K562 (cell line): ENCODE measurements at regions not wholly inside any gene's neighbourhood (a gene's known extent, or its start where the extent isn't known, plus 50 kb on each side); places are given as distances from the start of the nearest gene placed in this dataset.

ENCODE experiments used
- ATAC-seq: fragments of 200-7000 bp; cut with Tn5 transposase; 3 replicates; pipeline ENCODE4 v1.9.1; 2020; ENCODE audit warnings: moderate library complexity
- BruUV-seq: library from RNA; stranded (reverse); fragments of 400-500 nt; replicated peaks from 2 replicates; lab custom pipeline; 2021; lab: Mats Ljungman, UMichigan
- CTCF ChIA-PET: fragments of 300-600 bp; formaldehyde crosslinking; extraction: SDS; loops from one replicate; lab custom pipeline; 2021; ENCODE audit warnings: low intra/inter-chr PET ratio; lab: Yijun Ruan, JAX
- POLR2A ChIA-PET: fragments of 300-600, 350-650 bp; sonication (Branson Sonifier 250); formaldehyde crosslinking; extraction: SDS; loops from one replicate; lab custom pipeline; 2021; ENCODE audit warnings: antibody characterized with exemption, inconsistent platforms; lab: Yijun Ruan, JAX
- DNase-seq, 4 experiments: peaks; one replicate each; pipeline versions ENCODE4 v3.0.0 to v3.0.0-alpha.2; 2011 to 2018; ENCODE audit warnings: low spot score in 3 of 4, mixed read lengths in 3 of 4; ENCODE audit errors: extremely low read depth in 1 of 4
- FAIRE-seq: peaks from 2 replicates; lab custom pipeline; 2011; peaks lifted over from hg19 to GRCh38; lab: Jason Lieb, UNC
- H2AFZ ChIP-seq: 2 replicates; pipeline ENCODE4 v1.6.0; 2011; ENCODE audit warnings: low read depth, low read length, control low read depth, inconsistent platforms
- H3K27ac ChIP-seq: fragments of 200-600 bp; 3 replicates; pipeline ENCODE4 v1.8.0; 2011; ENCODE audit warnings: low read depth, mild to moderate bottlenecking, control low read depth, inconsistent platforms, low read length, moderate library complexity, mixed read lengths; ENCODE audit errors: extremely low read depth
- H3K27me3 ChIP-seq, 2 experiments: fragments of 300-600 bp in 1 of 2; 2 replicates in 1 of 2; 3 replicates in 1 of 2; pipeline versions ENCODE4 v1.6.0 to v1.8.0; 2011; ENCODE audit warnings: inconsistent platforms in 2 of 2, low read length in 2 of 2, mild to moderate bottlenecking in 1 of 2, mixed read lengths in 1 of 2, moderate library complexity in 1 of 2; ENCODE audit not compliant: control insufficient read depth in 2 of 2, insufficient read depth in 2 of 2
- H3K36me3 ChIP-seq: fragments of 300-600 bp; 3 replicates; pipeline ENCODE4 v1.8.0; 2011; ENCODE audit warnings: mild to moderate bottlenecking, low read length, inconsistent platforms; ENCODE audit not compliant: control insufficient read depth, insufficient read depth
- H3K4me1 ChIP-seq, 2 experiments: fragments of 200-600 bp in 1 of 2; replicated peaks in 1 of 2; 2 replicates in 1 of 2; 3 replicates in 1 of 2; pipeline versions ENCODE4 v1.5.1 to v1.8.0; 2011; ENCODE audit warnings: inconsistent platforms in 2 of 2, low read length in 2 of 2, mild to moderate bottlenecking in 1 of 2, mixed read lengths in 1 of 2, moderate library complexity in 1 of 2; ENCODE audit not compliant: control insufficient read depth in 2 of 2, insufficient read depth in 2 of 2
- H3K4me2 ChIP-seq: 2 replicates; pipeline ENCODE4 v1.6.1; 2011; ENCODE audit warnings: low read length, control low read depth, inconsistent platforms, mixed read lengths; ENCODE audit not compliant: insufficient read depth
- H3K4me3 ChIP-seq: fragments of 200-600 bp; sonication (generic), shearing (Covaris generic); 2 replicates; pipeline ENCODE4 v1.5.1; 2016; ENCODE audit warnings: control low read depth, inconsistent platforms
- H3K79me2 ChIP-seq: fragments of 200-600 bp; 3 replicates; pipeline ENCODE4 v1.8.0; 2011; ENCODE audit warnings: low read length, inconsistent platforms; ENCODE audit not compliant: control insufficient read depth, insufficient read depth
- H3K9ac ChIP-seq, 2 experiments: 2 replicates each; pipeline versions ENCODE4 v1.6.0 to v1.6.1; 2011; ENCODE audit warnings: low read depth in 2 of 2, low read length in 2 of 2, control low read depth in 1 of 2, inconsistent platforms in 1 of 2, mild to moderate bottlenecking in 1 of 2, mixed read lengths in 1 of 2; ENCODE audit not compliant: insufficient read depth in 1 of 2
- H3K9me1 ChIP-seq: one replicate; pipeline ENCODE4 v1.6.0; 2011; ENCODE audit warnings: inconsistent platforms, mild to moderate bottlenecking, low read length, moderate library complexity; ENCODE audit not compliant: control insufficient read depth, insufficient read depth
- H3K9me3 ChIP-seq: replicated peaks from 2 replicates; pipeline ENCODE4 v1.5.1; 2011; ENCODE audit warnings: low read depth, low read length, inconsistent platforms; ENCODE audit not compliant: control insufficient read depth, insufficient read depth
- H4K20me1 ChIP-seq: replicated peaks from 2 replicates; pipeline ENCODE4 v1.6.1; 2011; ENCODE audit warnings: low read length, inconsistent platforms, mixed read lengths; ENCODE audit not compliant: control insufficient read depth, insufficient read depth
- ATF7 ChIP-seq: fragments of 450-650 bp; IDR thresholded peaks from 2 replicates; pipeline ENCODE4 v1.7.1; 2014; ENCODE audit warnings: mild to moderate bottlenecking, moderate library complexity
- CHD7 ChIP-seq: fragments of 200-600 bp; sonication (generic); IDR thresholded peaks from one replicate; pipeline ENCODE4 v1.6.1; 2012; ENCODE audit warnings: mild to moderate bottlenecking, low read depth, low read length, inconsistent platforms
- ERF ChIP-seq: fragments of 450-650 bp; formaldehyde crosslinking; IDR thresholded peaks from 2 replicates; pipeline ENCODE4 v1.4.0; 2020; ENCODE audit warnings: mild to moderate bottlenecking, mixed read lengths
- KLF1 ChIP-seq: fragments of 450-650 bp; IDR thresholded peaks from 2 replicates; pipeline ENCODE4 v1.6.1; 2016; ENCODE audit warnings: missing genetic modification characterization, missing compliant biosample characterization
- RBBP5 ChIP-seq: fragments of 200-600 bp; sonication (generic); IDR thresholded peaks from 2 replicates; pipeline ENCODE4 v1.6.1; 2012; ENCODE audit warnings: borderline replicate concordance, mild to moderate bottlenecking, low read length, control low read depth, inconsistent platforms; ENCODE audit not compliant: insufficient read depth, poor library complexity, severe bottlenecking
- SIX5 ChIP-seq, 2 experiments: IDR thresholded peaks; 2 replicates each; pipeline ENCODE4 v1.6.1; 2011; ENCODE audit warnings: low read length in 2 of 2, borderline replicate concordance in 1 of 2, low read depth in 1 of 2, mild to moderate bottlenecking in 1 of 2, moderate library complexity in 1 of 2; ENCODE audit not compliant: insufficient read depth in 1 of 2
- TEAD4 ChIP-seq, 2 experiments: sonication (generic) in 1 of 2; formaldehyde crosslinking in 1 of 2; IDR thresholded peaks; 2 replicates each; pipeline versions ENCODE4 v1.6.1 to v1.8.0; 2012 to 2022; ENCODE audit warnings: borderline replicate concordance in 1 of 2, inconsistent platforms in 1 of 2, low read length in 1 of 2, mild to moderate bottlenecking in 1 of 2, missing genetic modification reagents in 1 of 2
- TFE3 ChIP-seq: fragments of 450-650 bp; formaldehyde crosslinking; IDR thresholded peaks from 2 replicates; pipeline ENCODE4 v1.4.0; 2020; ENCODE audit warnings: mild to moderate bottlenecking, mixed read lengths
- ZNF76 ChIP-seq: fragments of 250-450 bp; sonication (Bioruptor Pico); IDR thresholded peaks from 2 replicates; pipeline ENCODE4 v1.4.0; 2020; ENCODE audit warnings: mild to moderate bottlenecking, moderate library complexity, borderline replicate concordance
- WGBS: fragments of 100-300 bp; shearing (Covaris generic); methylation state at CpG from one replicate; pipeline ENCODE4 v1.1.6; 2016; ENCODE audit warnings: low coverage, mixed read lengths; ENCODE audit not compliant: insufficient coverage; ENCODE audit errors: missing lambda C conversion rate; 5-methylcytosine and 5-hydroxymethylcytosine counted together
- in situ Hi-C: fragments of 300-500 bp; cut with MboI; formaldehyde crosslinking; loops from 4 replicates; pipeline ENCODE4 v1.15.0; 2018; ENCODE audit warnings: inconsistent platforms, mixed read lengths
- intact Hi-C: fragments of 100-400 bp; cut with micrococcal nuclease; formaldehyde crosslinking; loops from 2 replicates; pipeline ENCODE4 v1.14.2; 2022

- intact Hi-C loops (no loop called here), in situ Hi-C loops (no loop called here)
- no peak overlapping the region for H2AFZ ChIP-seq
- H3K36me3 ChIP-seq, result no peaks in the 10 kb centered on the region
- H3K9me3 ChIP-seq, result 0 out of 2 replicates have a peak, but pooled peaks cover 1% of the 10 kb centered on the region
- no peak overlapping the region for H3K4me2 ChIP-seq
- H3K4me1 ChIP-seq, result no peaks in the 10 kb centered on the region
- no peak for DNase-seq
- no TSS peak for BruUV-seq
- H3K79me2 ChIP-seq, result no peaks in the 10 kb centered on the region
- no peak overlapping the region for H3K9ac ChIP-seq
- CTCF ChIA-PET, result no interaction called here
- H4K20me1 ChIP-seq, result no peaks in the 10 kb centered on the region
- no peaks in the 10 kb centered on the region for H3K9me1 ChIP-seq
- FAIRE-seq, result no peak
- H3K4me3 ChIP-seq, result no peak overlapping the region
- ATAC-seq, result no peak
- POLR2A ChIA-PET, result no interaction called here
- under 1% methylated on average over 10 of the region's 10 CpGs for WGBS
- H3K27me3 ChIP-seq, result no peaks in the 10 kb centered on the region
- H3K27ac ChIP-seq, result no peak overlapping the region
- no peak for TF ChIP-seq ZNF76 (CRISPR knock-in tag)
- no peak for TF ChIP-seq CHD7
- TF ChIP-seq RBBP5, result no peak
- no peak for TF ChIP-seq ERF (CRISPR knock-in tag)
- no peak for TF ChIP-seq KLF1 (tag)
- TF ChIP-seq TFE3, result no peak
- TF ChIP-seq ATF7, result no peak
- no peak for TF ChIP-seq SIX5 (IDR thresholded peaks at IDR 0.05; ENCODE audit: borderline replicate concordance in 1 of 2, insufficient read depth in 1 of 2, low read depth in 1 of 2, low read length in 2 of 2)
- no peak for TF ChIP-seq TEAD4 (IDR thresholded peaks at IDR 0.05; ENCODE audit: low read length)
- TF ChIP-seq TEAD4 (CRISPR knock-in tag; IDR thresholded peaks at IDR 0.05; ENCODE audit: borderline replicate concordance), result no peak
These were observed 155.8 kb upstream of the RND3 start for GRCh38 chr2:150643114-150643725.
